Astrocyte (in vitro differentiated cells and primary cell): ENCODE measurements at regions not wholly inside any gene's neighbourhood (a gene's known extent, or its start where the extent isn't known, plus 50 kb on each side); places are given as distances from the start of the nearest gene placed in this dataset.

Source experiments
- CTCF ChIP-seq: IDR thresholded peaks from 2 replicates; pipeline ENCODE4 v1.5.1; 2011; ENCODE audit warnings: low read depth, mild to moderate bottlenecking, inconsistent platforms, low read length, moderate library complexity; ENCODE audit not compliant: insufficient read depth
- EZH2 ChIP-seq: IDR thresholded peaks from 2 replicates; pipeline ENCODE4 v1.6.1; 2012; ENCODE audit warnings: mild to moderate bottlenecking, low read length, inconsistent platforms; ENCODE audit not compliant: insufficient read depth

- TF ChIP-seq EZH2 (no peak), CTCF (no peak)
These were observed 232.2 kb upstream of the ETAA1 start for GRCh38 chr2:67164771-67165522.
